SW 1271 (cell line): ENCODE measurements at regions not wholly inside any gene's neighbourhood (a gene's known extent, or its start where the extent isn't known, plus 50 kb on each side); places are given as distances from the start of the nearest gene placed in this dataset.
"Not testable (repeated sequence)": the region's sequence is repeated elsewhere in the genome, so short reads cannot be mapped to it uniquely, and the experiment has no call there.

ENCODE experiments used
- DNase-seq, 2 experiments: peaks; one replicate each; lab custom pipeline; 2025; lab: John Stamatoyannopoulos, UW

- DNase-seq, result no peak
Measured at GRCh38 chr21:28177124-28177523, 815.6 kb downstream of the LTN1 start.

- no peak for DNase-seq
Measured at GRCh38 chr21:28174701-28175100, 818.0 kb downstream of the LTN1 start.

- no peak for DNase-seq
Measured at GRCh38 chr21:28174006-28174405, 818.7 kb downstream of the LTN1 start.

- DNase-seq, result no peak
Measured at GRCh38 chr21:28172376-28172775, 820.3 kb downstream of the LTN1 start.

GRCh38 chr21:28167366-28167765, 825.3 kb downstream of the LTN1 start:
- no peak for DNase-seq

GRCh38 chr21:28164519-28164918, 828.2 kb downstream of the LTN1 start:
- not testable (repeated sequence) for DNase-seq

GRCh38 chr21:28162052-28162451, 830.6 kb downstream of the LTN1 start:
- DNase-seq, result not testable (repeated sequence)

- DNase-seq, result no peak
Measured at GRCh38 chr21:28160378-28160777, 832.3 kb downstream of the LTN1 start.

- no peak for DNase-seq
Measured at GRCh38 chr21:28159396-28159795, 833.3 kb downstream of the LTN1 start.

- DNase-seq, result no peak
Measured at GRCh38 chr21:28156590-28156989, 836.1 kb downstream of the LTN1 start.

GRCh38 chr21:28154121-28154520, 838.6 kb downstream of the LTN1 start:
- DNase-seq, result no peak

GRCh38 chr21:28152732-28153131, 839.9 kb downstream of the LTN1 start:
- no peak for DNase-seq

GRCh38 chr21:28151758-28152157, 840.9 kb downstream of the LTN1 start:
- DNase-seq, result no peak

- DNase-seq, result no peak
Measured at GRCh38 chr21:28150778-28151177, 841.9 kb downstream of the LTN1 start.

GRCh38 chr21:28148400-28149064, 844.1 kb downstream of the LTN1 start:
- DNase-seq, result no peak

GRCh38 chr21:28144653-28145052, 848.0 kb downstream of the LTN1 start:
- no peak for DNase-seq

- no peak for DNase-seq
Measured at GRCh38 chr21:28144089-28144488, 848.6 kb downstream of the LTN1 start.

GRCh38 chr21:28142697-28143096, 850.0 kb downstream of the LTN1 start:
- DNase-seq, result no peak

GRCh38 chr21:28138272-28138671, 854.4 kb downstream of the LTN1 start:
- DNase-seq, result no peak

GRCh38 chr21:28136656-28137255, 855.9 kb downstream of the LTN1 start:
- no peak for DNase-seq

- no peak for DNase-seq
Measured at GRCh38 chr21:28135646-28136045, 857.0 kb downstream of the LTN1 start.

- no peak for DNase-seq
Measured at GRCh38 chr21:28133116-28133515, 859.6 kb downstream of the LTN1 start.

GRCh38 chr21:28132713-28133112, 860.0 kb downstream of the LTN1 start:
- no peak for DNase-seq

- DNase-seq, result no peak
Measured at GRCh38 chr21:28127175-28127785, 865.4 kb downstream of the LTN1 start.
